Gastrocnemius medialis (tissue), 4 donors: ENCODE measurements at regions not wholly inside any gene's neighbourhood (a gene's known extent, or its start where the extent isn't known, plus 50 kb on each side); places are given as distances from the start of the nearest gene placed in this dataset.

Experiments used
- CTCF ChIP-seq, 5 experiments: fragments of 450-650 bp in 3 of 5; fragments of 200-600 bp in 2 of 5; sonication (generic) in 2 of 5; IDR thresholded peaks in 4 of 5; conservative IDR thresholded peaks in 1 of 5; 1 replicate in 4 of 5; 2 replicates in 1 of 5; pipeline ENCODE4 v1.5.1; 2016 to 2019; ENCODE audit warnings: antibody characterized with exemption in 5 of 5, mild to moderate bottlenecking in 3 of 5, moderate library complexity in 3 of 5
- POLR2A ChIP-seq, 2 donors: fragments of 450-650 bp; IDR thresholded peaks; one replicate each; pipeline ENCODE4 v1.6.1; 2017; ENCODE audit warnings: antibody characterized with exemption in 2 of 2, mild to moderate bottlenecking in 2 of 2, moderate library complexity in 2 of 2

DNA sequence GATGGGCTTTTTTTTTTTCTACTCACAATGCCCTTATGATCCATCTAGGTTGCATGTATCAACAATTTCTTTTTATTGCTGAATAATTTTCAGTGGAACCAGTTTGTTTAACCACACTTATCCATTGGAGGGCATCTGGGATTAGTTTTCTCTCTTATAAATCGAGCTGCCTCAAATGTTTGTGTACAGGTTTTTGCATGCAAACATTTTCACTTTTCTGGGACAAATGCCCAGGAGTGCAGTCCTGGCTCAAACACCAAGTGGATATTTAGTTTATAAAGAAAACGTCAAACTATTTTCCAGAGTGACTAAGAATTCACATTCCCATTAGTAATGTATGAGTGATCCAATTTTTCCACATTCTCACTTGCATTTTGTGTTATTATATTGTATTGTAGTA lies 313.4 kb downstream of the CXCL12 start:
- TF ChIP-seq CTCF (IDR thresholded peaks at IDR 0.05 in 4 of 5, conservative IDR thresholded peaks at IDR 0.05 in 1 of 5) (no peak), POLR2A (IDR thresholded peaks at IDR 0.05) (no peak)
